ENCODE measurements at regions not wholly inside any gene's neighbourhood (a gene's known extent, or its start where the extent isn't known, plus 50 kb on each side); places are given as distances from the start of the nearest gene placed in this dataset.

DNA sequence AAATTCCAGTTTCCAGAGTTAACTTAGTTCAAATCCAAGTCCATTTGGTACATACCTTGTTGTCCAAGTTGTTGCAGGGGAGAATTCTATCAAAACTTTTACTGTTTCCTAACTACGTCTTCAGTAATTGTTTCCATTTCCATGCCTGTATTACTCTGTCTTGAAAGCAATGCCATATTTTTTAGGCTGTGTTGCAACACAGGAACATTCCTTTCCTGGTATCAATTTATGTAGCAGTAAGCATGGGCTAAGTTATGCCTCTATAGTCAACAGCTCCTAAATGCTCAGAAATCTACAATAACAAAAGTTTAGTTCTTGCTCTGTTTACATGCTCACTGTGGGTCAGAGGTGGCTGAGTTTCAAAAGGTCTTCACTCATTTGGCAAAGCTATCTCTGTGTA lies 1943.8 kb upstream of the PIK3C3 start:
- intact Hi-C loops (cut with DNase I; ENCODE audit: low total_unique reads), result no loop called here
- Histone ChIP-seq H3K4me3 (no peak overlapping the region), H3K36me3 (no peaks in the 10 kb centered on the region), H3K27ac (no peak overlapping the region), H3K9me3 (no peaks in the 10 kb centered on the region), H3K4me1 (no peaks in the 10 kb centered on the region), H3K27me3 (replicated peaks in 1 of 7) (no peaks in the 10 kb centered on the region)
- no peak for DNase-seq
- 83 to 97% (median 89%) methylated on average over 1 of the region's 1 CpG for WGBS, 5 donors
- TF ChIP-seq POLR2A (IDR thresholded peaks at IDR 0.05) (no peak), POLR2AphosphoS5 (IDR thresholded peaks at IDR 0.05) (no peak), CTCF (IDR thresholded peaks at IDR 0.05 in 8 of 11, conservative IDR thresholded peaks at IDR 0.05 in 3 of 11) (no peak)

GRCh38 chr18:40006634-40007033 lies 1948.4 kb upstream of the PIK3C3 start:
- H3K9me3 ChIP-seq, result no peaks in the 10 kb centered on the region
- DNase-seq, result no peak
- H3K4me1 ChIP-seq, result no peaks in the 10 kb centered on the region
- H3K36me3 ChIP-seq, result no peaks in the 10 kb centered on the region
- no peaks in the 10 kb centered on the region for H3K27me3 ChIP-seq (replicated peaks in 1 of 7)
- H3K27ac ChIP-seq, result no peak overlapping the region
- TF ChIP-seq POLR2A (IDR thresholded peaks at IDR 0.05) (no peak), CTCF (IDR thresholded peaks at IDR 0.05 in 8 of 11, conservative IDR thresholded peaks at IDR 0.05 in 3 of 11) (no peak), POLR2AphosphoS5 (IDR thresholded peaks at IDR 0.05) (no peak)
- H3K4me3 ChIP-seq, result no peak overlapping the region
- WGBS, 5 donors, result 69 to 81% (median 74%) methylated on average over 4 of the region's 4 CpGs
- intact Hi-C loops (cut with DNase I; ENCODE audit: low total_unique reads), result no loop called here

DNA sequence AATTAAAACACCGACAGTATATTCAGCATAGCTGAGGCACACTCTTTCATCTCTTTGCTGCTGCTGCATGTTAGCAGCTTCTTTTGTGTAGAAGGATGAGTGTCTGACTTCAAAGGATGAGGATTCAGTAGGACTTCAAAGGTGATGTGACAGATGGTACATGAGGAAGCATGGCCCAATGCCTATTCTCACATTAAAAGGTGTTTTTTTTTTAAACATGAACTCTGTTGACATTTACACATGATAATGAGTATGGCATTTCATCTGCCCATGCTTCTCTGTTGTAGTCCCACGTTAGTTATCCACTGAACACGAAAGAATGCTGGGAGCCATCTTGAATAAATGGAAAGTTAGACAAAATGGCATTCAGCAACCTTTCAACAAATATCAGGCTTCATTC lies 1950.8 kb upstream of the PIK3C3 start:
- H3K4me3 ChIP-seq, result no peak overlapping the region
- WGBS, 5 donors, result 71 to 85% (median 81%) methylated on average over 3 of the region's 3 CpGs
- no peaks in the 10 kb centered on the region for H3K27me3 ChIP-seq (replicated peaks in 1 of 7)
- H3K36me3 ChIP-seq, result no peaks in the 10 kb centered on the region
- H3K9me3 ChIP-seq, result no peaks in the 10 kb centered on the region
- no peak overlapping the region for H3K27ac ChIP-seq
- intact Hi-C loops (cut with DNase I; ENCODE audit: low total_unique reads), result no loop called here
- DNase-seq, result no peak
- no peak for TF ChIP-seq CTCF (IDR thresholded peaks at IDR 0.05 in 8 of 11, conservative IDR thresholded peaks at IDR 0.05 in 3 of 11)
- TF ChIP-seq POLR2AphosphoS5 (IDR thresholded peaks at IDR 0.05), result no peak
- TF ChIP-seq POLR2A (IDR thresholded peaks at IDR 0.05), result no peak
- no peaks in the 10 kb centered on the region for H3K4me1 ChIP-seq

DNA sequence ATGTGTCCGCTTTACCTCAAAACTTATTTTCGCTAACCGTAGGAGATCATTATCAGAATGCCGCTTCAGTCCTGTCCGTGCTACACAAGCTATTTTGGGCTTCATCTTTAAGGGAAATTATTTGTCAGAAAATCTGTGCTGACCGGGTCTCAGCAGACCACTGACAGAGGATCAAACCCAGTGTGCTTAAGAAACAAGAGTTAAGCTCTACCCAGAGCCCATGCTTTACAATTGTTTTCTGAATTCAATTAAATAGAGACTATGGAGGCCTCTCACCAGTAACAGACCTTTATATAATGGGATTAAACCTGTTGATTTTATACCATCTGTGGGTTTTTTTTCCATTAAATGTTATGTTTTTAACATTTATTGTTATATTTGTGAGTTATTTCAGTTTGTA lies 1956.7 kb upstream of the PIK3C3 start:
- no peaks in the 10 kb centered on the region for H3K4me1 ChIP-seq
- no peaks in the 10 kb centered on the region for H3K36me3 ChIP-seq
- intact Hi-C loops (cut with DNase I; ENCODE audit: low total_unique reads), result no loop called here
- WGBS, 5 donors, result 91 to 95% (median 93%) methylated on average over 6 of the region's 6 CpGs
- H3K27ac ChIP-seq, result no peak overlapping the region
- no peak for DNase-seq
- H3K27me3 ChIP-seq (replicated peaks in 1 of 7), result no peaks in the 10 kb centered on the region
- no peak for TF ChIP-seq CTCF (IDR thresholded peaks at IDR 0.05 in 8 of 11, conservative IDR thresholded peaks at IDR 0.05 in 3 of 11)
- no peak for TF ChIP-seq POLR2A (IDR thresholded peaks at IDR 0.05)
- no peak for TF ChIP-seq POLR2AphosphoS5 (IDR thresholded peaks at IDR 0.05)
- H3K4me3 ChIP-seq, result no peak overlapping the region
- H3K9me3 ChIP-seq, result no peaks in the 10 kb centered on the region
